WTC11 (cell line): ENCODE measurements at regions not wholly inside any gene's neighbourhood (a gene's known extent, or its start where the extent isn't known, plus 50 kb on each side); places are given as distances from the start of the nearest gene placed in this dataset.

ENCODE experiments used
- ATAC-seq: fragments of 200-7000 bp; cut with Tn5 transposase; 2 replicates; pipeline ENCODE4 v1.10.0; 2021; ENCODE audit warnings: mild to moderate bottlenecking, moderate library complexity
- CTCF ChIA-PET: fragments of 300-600 bp; sonication (Branson Sonifier 250); formaldehyde crosslinking; loops from one replicate; lab custom pipeline; 2021; ENCODE audit warnings: antibody characterized with exemption; lab: Charles Lee
- POLR2A ChIA-PET: fragments of 350-600 bp; sonication (Branson Sonifier 250); formaldehyde crosslinking; loops from one replicate; lab custom pipeline; 2021; ENCODE audit warnings: antibody characterized with exemption; lab: Charles Lee
- DNase-seq: peaks from one replicate; pipeline ENCODE4 v3.0.0; 2021; ENCODE audit warnings: low spot score
- H3K27ac Mint-ChIP-seq: 2 replicates; pipeline ENCODE4 v1.8.0; 2021; ENCODE audit warnings: mixed read lengths
- H3K27me3 Mint-ChIP-seq: 2 replicates; pipeline ENCODE4 v1.8.0; 2021; ENCODE audit warnings: low read depth, mild to moderate bottlenecking, moderate library complexity, mixed read lengths
- H3K36me3 Mint-ChIP-seq: 2 replicates; pipeline ENCODE4 v1.8.0; 2021; ENCODE audit warnings: mixed read lengths
- H3K4me1 Mint-ChIP-seq: 2 replicates; pipeline ENCODE4 v1.8.0; 2022; ENCODE audit warnings: mixed read lengths
- H3K4me3 Mint-ChIP-seq: 2 replicates; pipeline ENCODE4 v1.8.0; 2021; ENCODE audit warnings: mild to moderate bottlenecking, moderate library complexity, mixed read lengths
- H3K9me3 Mint-ChIP-seq: 2 replicates; pipeline ENCODE4 v1.8.0; 2021; ENCODE audit warnings: mixed read lengths
- CBFB ChIP-seq: sonication (generic); formaldehyde crosslinking; IDR thresholded peaks from 2 replicates; pipeline ENCODE4 v1.8.1; 2022; ENCODE audit warnings: mild to moderate bottlenecking, low read depth, missing genetic modification reagents
- CREB1 ChIP-seq: sonication (generic); formaldehyde crosslinking; IDR thresholded peaks from 2 replicates; pipeline ENCODE4 v1.8.0; 2023; ENCODE audit warnings: mild to moderate bottlenecking, missing genetic modification reagents
- ELF4 ChIP-seq: sonication (generic); formaldehyde crosslinking; IDR thresholded peaks from 2 replicates; pipeline ENCODE4 v1.8.1; 2022; ENCODE audit warnings: low read depth, mild to moderate bottlenecking, moderate library complexity, missing genetic modification reagents
- EMX1 ChIP-seq: fragments of 250-450 bp; sonication (Bioruptor Pico); IDR thresholded peaks from 2 replicates; pipeline ENCODE4 v1.8.0; 2021; ENCODE audit warnings: mild to moderate bottlenecking
- FOXP1 ChIP-seq: sonication (generic); formaldehyde crosslinking; IDR thresholded peaks from 2 replicates; pipeline ENCODE4 v1.8.0; 2022; ENCODE audit warnings: missing genetic modification reagents, mild to moderate bottlenecking, moderate library complexity, borderline replicate concordance
- GABPB1 ChIP-seq: sonication (generic); formaldehyde crosslinking; IDR thresholded peaks from 2 replicates; pipeline ENCODE4 v1.8.1; 2023; ENCODE audit warnings: mild to moderate bottlenecking, missing genetic modification reagents
- JUN ChIP-seq: sonication (generic); formaldehyde crosslinking; IDR thresholded peaks from 2 replicates; pipeline ENCODE4 v1.8.0; 2023; ENCODE audit warnings: mild to moderate bottlenecking, missing genetic modification reagents
- NFYB ChIP-seq: sonication (generic); formaldehyde crosslinking; conservative IDR thresholded peaks from 2 replicates; pipeline ENCODE4 v1.8.0; 2022; ENCODE audit warnings: low read depth, missing genetic modification reagents
- RORB ChIP-seq: fragments of 250-450 bp; sonication (Bioruptor Pico); IDR thresholded peaks from 2 replicates; pipeline ENCODE4 v1.9.0; 2021; ENCODE audit warnings: mild to moderate bottlenecking
- SMAD3 ChIP-seq: sonication (generic); formaldehyde crosslinking; IDR thresholded peaks from 2 replicates; pipeline ENCODE4 v1.8.0; 2022; ENCODE audit warnings: missing genetic modification reagents, mild to moderate bottlenecking, borderline replicate concordance
- TEAD1 ChIP-seq: sonication (generic); formaldehyde crosslinking; IDR thresholded peaks from 2 replicates; pipeline ENCODE4 v1.8.0; 2022; ENCODE audit warnings: mild to moderate bottlenecking, missing genetic modification reagents
- ZBTB21 ChIP-seq: sonication (generic); formaldehyde crosslinking; IDR thresholded peaks from 2 replicates; pipeline ENCODE4 v1.8.1; 2023; ENCODE audit warnings: mild to moderate bottlenecking, missing genetic modification reagents, borderline replicate concordance
- ZNF263 ChIP-seq: sonication (generic); formaldehyde crosslinking; IDR thresholded peaks from 2 replicates; pipeline ENCODE4 v1.8.1; 2022; ENCODE audit warnings: low read depth, mild to moderate bottlenecking, moderate library complexity, missing genetic modification reagents
- ZNF396 ChIP-seq: fragments of 250-450 bp; sonication (Bioruptor Pico); IDR thresholded peaks from 2 replicates; pipeline ENCODE4 v1.8.0; 2021; ENCODE audit warnings: mild to moderate bottlenecking, moderate library complexity, borderline replicate concordance
- ZNF423 ChIP-seq: fragments of 250-450 bp; sonication (Bioruptor Pico); IDR thresholded peaks from 2 replicates; pipeline ENCODE4 v2.1.2; 2022; ENCODE audit warnings: mild to moderate bottlenecking, moderate library complexity
- TF ChIP-seq, protein P1 (sequence below): sonication (generic); formaldehyde crosslinking; IDR thresholded peaks from 2 replicates; pipeline ENCODE4 v1.8.0; 2023; ENCODE audit warnings: missing genetic modification reagents
- TF ChIP-seq, protein P2 (sequence below): fragments of 250-450 bp; sonication (Bioruptor Pico); IDR thresholded peaks from 2 replicates; pipeline ENCODE4 v1.9.0; 2021; ENCODE audit warnings: mild to moderate bottlenecking
- TF ChIP-seq, protein P3 (sequence below): sonication (generic); formaldehyde crosslinking; IDR thresholded peaks from 2 replicates; pipeline ENCODE4 v1.8.1; 2023; ENCODE audit warnings: mild to moderate bottlenecking, missing genetic modification reagents
- TF ChIP-seq, protein P4 (sequence below): fragments of 250-450 bp; sonication (Bioruptor Pico); IDR thresholded peaks from 2 replicates; pipeline ENCODE4 v2.1.2; 2022; ENCODE audit warnings: mild to moderate bottlenecking, moderate library complexity
- TF ChIP-seq, protein P5 (sequence below): sonication (generic); formaldehyde crosslinking; IDR thresholded peaks from 2 replicates; pipeline ENCODE4 v1.8.0; 2022; ENCODE audit warnings: mild to moderate bottlenecking, missing genetic modification reagents
- TF ChIP-seq, protein P6 (sequence below): sonication (generic); formaldehyde crosslinking; IDR thresholded peaks from 2 replicates; pipeline ENCODE4 v1.8.0; 2022; ENCODE audit warnings: missing genetic modification reagents
- TF ChIP-seq, protein P7 (sequence below): fragments of 200-600 bp; IDR thresholded peaks from 2 replicates; pipeline ENCODE4 v1.8.0; 2022; ENCODE audit warnings: antibody characterized with exemption
- TF ChIP-seq, protein P8 (sequence below): sonication (generic); formaldehyde crosslinking; IDR thresholded peaks from 2 replicates; pipeline ENCODE4 v1.8.0; 2023; ENCODE audit warnings: mild to moderate bottlenecking, missing genetic modification reagents

DNA sequence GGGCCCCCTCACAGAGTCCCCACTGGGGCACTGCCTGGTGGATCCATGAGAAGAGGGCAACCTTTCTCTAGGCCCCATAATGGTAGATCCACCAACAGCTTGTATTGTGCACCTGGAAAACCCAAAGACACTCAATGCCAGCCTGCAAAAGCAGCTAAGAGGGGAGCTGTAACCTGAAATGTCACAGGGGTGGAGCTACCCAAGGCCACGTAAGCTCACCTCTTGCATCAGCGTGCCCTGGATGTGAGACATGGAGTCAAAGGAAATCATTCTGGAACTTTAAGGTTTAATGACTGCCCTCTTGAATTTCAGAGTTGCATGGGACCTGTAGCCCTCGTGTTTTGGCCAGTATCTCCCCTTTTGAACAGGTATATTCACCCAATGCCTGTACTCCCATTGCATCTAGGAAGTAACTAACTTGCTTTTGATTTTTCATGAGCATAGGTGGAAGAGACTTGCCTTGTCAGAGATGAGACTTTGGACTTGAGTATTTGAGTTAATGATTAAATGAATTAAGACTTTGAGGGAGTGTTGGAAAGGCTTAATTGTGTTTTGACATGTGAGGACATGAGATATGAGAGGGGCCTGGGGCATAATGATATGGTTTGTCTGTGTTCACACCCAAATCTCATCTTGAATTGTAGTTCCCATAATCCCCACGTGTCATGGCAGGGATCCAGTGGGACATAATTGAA is 900.9 kb upstream of the ROBO1 start:
- Mint-ChIP-seq H3K36me3 (peaks cover 28% of the 10 kb centered on the region), H3K4me3 (no peak overlapping the region), H3K27ac (no peak overlapping the region), H3K4me1 (no peaks in the 10 kb centered on the region), H3K27me3 (no peaks in the 10 kb centered on the region; the same call in 1 of the 2 replicates), H3K9me3 (peaks cover 41% of the 10 kb centered on the region)
- ChIA-PET CTCF (no interaction called here), POLR2A (no interaction called here)
- TF ChIP-seq RORB (CRISPR knock-in tag) (no peak), FOXP1 (CRISPR knock-in tag) (no peak), ZBTB21 (CRISPR knock-in tag) (no peak), JUN (no peak), NFYB (CRISPR knock-in tag) (no peak), CREB1 (CRISPR knock-in tag) (no peak), CBFB (CRISPR knock-in tag) (no peak), ZNF423 (CRISPR knock-in tag) (no peak), ZNF396 (no peak), EMX1 (CRISPR knock-in tag) (no peak), SMAD3 (CRISPR knock-in tag) (no peak)
- TF ChIP-seq, protein P1, sequence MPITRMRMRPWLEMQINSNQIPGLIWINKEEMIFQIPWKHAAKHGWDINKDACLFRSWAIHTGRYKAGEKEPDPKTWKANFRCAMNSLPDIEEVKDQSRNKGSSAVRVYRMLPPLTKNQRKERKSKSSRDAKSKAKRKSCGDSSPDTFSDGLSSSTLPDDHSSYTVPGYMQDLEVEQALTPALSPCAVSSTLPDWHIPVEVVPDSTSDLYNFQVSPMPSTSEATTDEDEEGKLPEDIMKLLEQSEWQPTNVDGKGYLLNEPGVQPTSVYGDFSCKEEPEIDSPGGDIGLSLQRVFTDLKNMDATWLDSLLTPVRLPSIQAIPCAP (CRISPR knock-in tag), result no peak
- TF ChIP-seq, protein P2, sequence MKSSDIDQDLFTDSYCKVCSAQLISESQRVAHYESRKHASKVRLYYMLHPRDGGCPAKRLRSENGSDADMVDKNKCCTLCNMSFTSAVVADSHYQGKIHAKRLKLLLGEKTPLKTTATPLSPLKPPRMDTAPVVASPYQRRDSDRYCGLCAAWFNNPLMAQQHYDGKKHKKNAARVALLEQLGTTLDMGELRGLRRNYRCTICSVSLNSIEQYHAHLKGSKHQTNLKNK (CRISPR knock-in tag), result no peak
- TF ChIP-seq, protein P3, sequence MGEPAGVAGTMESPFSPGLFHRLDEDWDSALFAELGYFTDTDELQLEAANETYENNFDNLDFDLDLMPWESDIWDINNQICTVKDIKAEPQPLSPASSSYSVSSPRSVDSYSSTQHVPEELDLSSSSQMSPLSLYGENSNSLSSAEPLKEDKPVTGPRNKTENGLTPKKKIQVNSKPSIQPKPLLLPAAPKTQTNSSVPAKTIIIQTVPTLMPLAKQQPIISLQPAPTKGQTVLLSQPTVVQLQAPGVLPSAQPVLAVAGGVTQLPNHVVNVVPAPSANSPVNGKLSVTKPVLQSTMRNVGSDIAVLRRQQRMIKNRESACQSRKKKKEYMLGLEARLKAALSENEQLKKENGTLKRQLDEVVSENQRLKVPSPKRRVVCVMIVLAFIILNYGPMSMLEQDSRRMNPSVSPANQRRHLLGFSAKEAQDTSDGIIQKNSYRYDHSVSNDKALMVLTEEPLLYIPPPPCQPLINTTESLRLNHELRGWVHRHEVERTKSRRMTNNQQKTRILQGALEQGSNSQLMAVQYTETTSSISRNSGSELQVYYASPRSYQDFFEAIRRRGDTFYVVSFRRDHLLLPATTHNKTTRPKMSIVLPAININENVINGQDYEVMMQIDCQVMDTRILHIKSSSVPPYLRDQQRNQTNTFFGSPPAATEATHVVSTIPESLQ (CRISPR knock-in tag), result no peak
- TF ChIP-seq, protein P4, sequence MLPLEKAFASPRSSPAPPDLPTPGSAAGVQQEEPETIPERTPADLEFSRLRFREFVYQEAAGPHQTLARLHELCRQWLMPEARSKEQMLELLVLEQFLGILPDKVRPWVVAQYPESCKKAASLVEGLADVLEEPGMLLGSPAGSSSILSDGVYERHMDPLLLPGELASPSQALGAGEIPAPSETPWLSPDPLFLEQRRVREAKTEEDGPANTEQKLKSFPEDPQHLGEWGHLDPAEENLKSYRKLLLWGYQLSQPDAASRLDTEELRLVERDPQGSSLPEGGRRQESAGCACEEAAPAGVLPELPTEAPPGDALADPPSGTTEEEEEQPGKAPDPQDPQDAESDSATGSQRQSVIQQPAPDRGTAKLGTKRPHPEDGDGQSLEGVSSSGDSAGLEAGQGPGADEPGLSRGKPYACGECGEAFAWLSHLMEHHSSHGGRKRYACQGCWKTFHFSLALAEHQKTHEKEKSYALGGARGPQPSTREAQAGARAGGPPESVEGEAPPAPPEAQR, result no peak
- ATAC-seq (no peak), DNase-seq (no peak)

DNA sequence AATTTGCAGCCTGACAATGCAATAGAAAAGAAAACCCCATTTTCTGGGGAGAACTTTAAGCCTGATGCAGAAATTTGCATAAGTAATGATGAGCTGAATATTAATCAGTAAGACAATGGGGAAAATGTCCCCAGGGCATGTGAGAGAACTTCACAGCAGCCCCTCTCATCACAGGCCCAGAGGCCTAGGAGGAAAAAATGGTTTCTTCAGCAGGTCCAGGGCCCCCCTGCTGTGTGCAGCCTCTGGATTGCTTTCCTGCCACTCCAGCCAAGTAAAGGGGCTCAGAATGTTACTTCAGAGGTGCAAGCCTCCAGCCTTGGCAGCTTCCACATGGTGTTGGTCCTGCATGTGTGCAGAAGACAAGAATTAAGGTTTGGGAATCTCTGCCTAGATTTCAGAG is 900.3 kb upstream of the ROBO1 start:
- Mint-ChIP-seq H3K27ac (no peak overlapping the region), H3K4me1 (no peaks in the 10 kb centered on the region), H3K36me3 (peaks cover 28% of the 10 kb centered on the region), H3K4me3 (no peak overlapping the region), H3K27me3 (no peaks in the 10 kb centered on the region; the same call in 1 of the 2 replicates), H3K9me3 (peaks cover 41% of the 10 kb centered on the region)
- ChIA-PET CTCF (no interaction called here), POLR2A (no interaction called here)
- DNase-seq (no peak), ATAC-seq (no peak)
- TF ChIP-seq JUN (no peak), TEAD1 (CRISPR knock-in tag) (no peak), SMAD3 (CRISPR knock-in tag) (no peak), RORB (CRISPR knock-in tag) (no peak), ELF4 (CRISPR knock-in tag) (no peak), GABPB1 (CRISPR knock-in tag) (no peak), ZNF263 (CRISPR knock-in tag) (no peak)
- TF ChIP-seq, protein P5, sequence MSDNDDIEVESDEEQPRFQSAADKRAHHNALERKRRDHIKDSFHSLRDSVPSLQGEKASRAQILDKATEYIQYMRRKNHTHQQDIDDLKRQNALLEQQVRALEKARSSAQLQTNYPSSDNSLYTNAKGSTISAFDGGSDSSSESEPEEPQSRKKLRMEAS (CRISPR knock-in tag), result no peak
- TF ChIP-seq, protein P6, sequence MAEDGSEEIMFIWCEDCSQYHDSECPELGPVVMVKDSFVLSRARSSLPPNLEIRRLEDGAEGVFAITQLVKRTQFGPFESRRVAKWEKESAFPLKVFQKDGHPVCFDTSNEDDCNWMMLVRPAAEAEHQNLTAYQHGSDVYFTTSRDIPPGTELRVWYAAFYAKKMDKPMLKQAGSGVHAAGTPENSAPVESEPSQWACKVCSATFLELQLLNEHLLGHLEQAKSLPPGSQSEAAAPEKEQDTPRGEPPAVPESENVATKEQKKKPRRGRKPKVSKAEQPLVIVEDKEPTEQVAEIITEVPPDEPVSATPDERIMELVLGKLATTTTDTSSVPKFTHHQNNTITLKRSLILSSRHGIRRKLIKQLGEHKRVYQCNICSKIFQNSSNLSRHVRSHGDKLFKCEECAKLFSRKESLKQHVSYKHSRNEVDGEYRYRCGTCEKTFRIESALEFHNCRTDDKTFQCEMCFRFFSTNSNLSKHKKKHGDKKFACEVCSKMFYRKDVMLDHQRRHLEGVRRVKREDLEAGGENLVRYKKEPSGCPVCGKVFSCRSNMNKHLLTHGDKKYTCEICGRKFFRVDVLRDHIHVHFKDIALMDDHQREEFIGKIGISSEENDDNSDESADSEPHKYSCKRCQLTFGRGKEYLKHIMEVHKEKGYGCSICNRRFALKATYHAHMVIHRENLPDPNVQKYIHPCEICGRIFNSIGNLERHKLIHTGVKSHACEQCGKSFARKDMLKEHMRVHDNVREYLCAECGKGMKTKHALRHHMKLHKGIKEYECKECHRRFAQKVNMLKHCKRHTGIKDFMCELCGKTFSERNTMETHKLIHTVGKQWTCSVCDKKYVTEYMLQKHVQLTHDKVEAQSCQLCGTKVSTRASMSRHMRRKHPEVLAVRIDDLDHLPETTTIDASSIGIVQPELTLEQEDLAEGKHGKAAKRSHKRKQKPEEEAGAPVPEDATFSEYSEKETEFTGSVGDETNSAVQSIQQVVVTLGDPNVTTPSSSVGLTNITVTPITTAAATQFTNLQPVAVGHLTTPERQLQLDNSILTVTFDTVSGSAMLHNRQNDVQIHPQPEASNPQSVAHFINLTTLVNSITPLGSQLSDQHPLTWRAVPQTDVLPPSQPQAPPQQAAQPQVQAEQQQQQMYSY (CRISPR knock-in tag), result no peak
- TF ChIP-seq, protein P7, sequence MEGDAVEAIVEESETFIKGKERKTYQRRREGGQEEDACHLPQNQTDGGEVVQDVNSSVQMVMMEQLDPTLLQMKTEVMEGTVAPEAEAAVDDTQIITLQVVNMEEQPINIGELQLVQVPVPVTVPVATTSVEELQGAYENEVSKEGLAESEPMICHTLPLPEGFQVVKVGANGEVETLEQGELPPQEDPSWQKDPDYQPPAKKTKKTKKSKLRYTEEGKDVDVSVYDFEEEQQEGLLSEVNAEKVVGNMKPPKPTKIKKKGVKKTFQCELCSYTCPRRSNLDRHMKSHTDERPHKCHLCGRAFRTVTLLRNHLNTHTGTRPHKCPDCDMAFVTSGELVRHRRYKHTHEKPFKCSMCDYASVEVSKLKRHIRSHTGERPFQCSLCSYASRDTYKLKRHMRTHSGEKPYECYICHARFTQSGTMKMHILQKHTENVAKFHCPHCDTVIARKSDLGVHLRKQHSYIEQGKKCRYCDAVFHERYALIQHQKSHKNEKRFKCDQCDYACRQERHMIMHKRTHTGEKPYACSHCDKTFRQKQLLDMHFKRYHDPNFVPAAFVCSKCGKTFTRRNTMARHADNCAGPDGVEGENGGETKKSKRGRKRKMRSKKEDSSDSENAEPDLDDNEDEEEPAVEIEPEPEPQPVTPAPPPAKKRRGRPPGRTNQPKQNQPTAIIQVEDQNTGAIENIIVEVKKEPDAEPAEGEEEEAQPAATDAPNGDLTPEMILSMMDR, result no peak
- TF ChIP-seq, protein P8, sequence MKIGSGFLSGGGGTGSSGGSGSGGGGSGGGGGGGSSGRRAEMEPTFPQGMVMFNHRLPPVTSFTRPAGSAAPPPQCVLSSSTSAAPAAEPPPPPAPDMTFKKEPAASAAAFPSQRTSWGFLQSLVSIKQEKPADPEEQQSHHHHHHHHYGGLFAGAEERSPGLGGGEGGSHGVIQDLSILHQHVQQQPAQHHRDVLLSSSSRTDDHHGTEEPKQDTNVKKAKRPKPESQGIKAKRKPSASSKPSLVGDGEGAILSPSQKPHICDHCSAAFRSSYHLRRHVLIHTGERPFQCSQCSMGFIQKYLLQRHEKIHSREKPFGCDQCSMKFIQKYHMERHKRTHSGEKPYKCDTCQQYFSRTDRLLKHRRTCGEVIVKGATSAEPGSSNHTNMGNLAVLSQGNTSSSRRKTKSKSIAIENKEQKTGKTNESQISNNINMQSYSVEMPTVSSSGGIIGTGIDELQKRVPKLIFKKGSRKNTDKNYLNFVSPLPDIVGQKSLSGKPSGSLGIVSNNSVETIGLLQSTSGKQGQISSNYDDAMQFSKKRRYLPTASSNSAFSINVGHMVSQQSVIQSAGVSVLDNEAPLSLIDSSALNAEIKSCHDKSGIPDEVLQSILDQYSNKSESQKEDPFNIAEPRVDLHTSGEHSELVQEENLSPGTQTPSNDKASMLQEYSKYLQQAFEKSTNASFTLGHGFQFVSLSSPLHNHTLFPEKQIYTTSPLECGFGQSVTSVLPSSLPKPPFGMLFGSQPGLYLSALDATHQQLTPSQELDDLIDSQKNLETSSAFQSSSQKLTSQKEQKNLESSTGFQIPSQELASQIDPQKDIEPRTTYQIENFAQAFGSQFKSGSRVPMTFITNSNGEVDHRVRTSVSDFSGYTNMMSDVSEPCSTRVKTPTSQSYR (CRISPR knock-in tag), result no peak
